ENCODE measurements at regions not wholly inside any gene's neighbourhood (a gene's known extent, or its start where the extent isn't known, plus 50 kb on each side); places are given as distances from the start of the nearest gene placed in this dataset.

DNA sequence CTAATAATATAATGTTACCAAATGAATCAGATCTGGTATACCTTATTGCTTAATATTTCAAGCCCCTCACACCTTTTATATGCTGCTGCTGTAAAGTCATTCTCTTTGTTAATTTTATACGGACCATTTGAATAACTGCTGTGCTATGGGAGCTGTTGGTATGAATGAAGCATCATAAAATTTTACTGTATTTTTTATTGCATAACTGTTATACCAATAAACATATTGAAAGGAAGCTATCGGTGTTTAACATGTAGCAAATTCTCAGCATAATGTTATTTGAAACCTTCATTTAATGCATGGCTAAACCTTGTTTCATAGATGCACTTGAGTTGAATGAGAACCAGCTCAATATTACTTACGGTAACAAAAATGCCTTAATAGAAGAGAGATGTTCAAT, 1040.3 kb downstream of the SOCS6 start:
- Histone ChIP-seq H3K4me1 (no peaks in the 10 kb centered on the region), H4K20me1 (ENCODE audit: low read depth) (no peaks in the 10 kb centered on the region), H3K4me3 (no peak overlapping the region), H3K79me2 (ENCODE audit: low read depth) (no peaks in the 10 kb centered on the region), H3K27ac (no peak overlapping the region), H3K9me3 (ENCODE audit: low read depth) (no peaks in the 10 kb centered on the region), H3K27me3 (no peaks in the 10 kb centered on the region), H2AFZ (replicated peaks) (no peak overlapping the region), H3K4me2 (no peak overlapping the region), H3K9ac (no peak overlapping the region), H3F3A (ENCODE audit: low read depth) (no peaks in the 10 kb centered on the region), H3K36me3 (no peaks in the 10 kb centered on the region)
- Mint-ChIP-seq H3K27ac (no peak overlapping the region), H3K4me1 (no peaks in the 10 kb centered on the region), H3K27me3 (ENCODE audit: insufficient read depth, low read depth) (no peaks in the 10 kb centered on the region), H3K36me3 (no peaks in the 10 kb centered on the region), H3K9me3 (no peaks in the 10 kb centered on the region), H3K4me3 (no peak overlapping the region)
- no peak for DNase-seq (ENCODE audit: low spot score)
- TF ChIP-seq EZH2phosphoT487 (IDR thresholded peaks at IDR 0.05): no peak
- TF ChIP-seq EZH2 (IDR thresholded peaks at IDR 0.05): no peak
- TF ChIP-seq, protein P1, sequence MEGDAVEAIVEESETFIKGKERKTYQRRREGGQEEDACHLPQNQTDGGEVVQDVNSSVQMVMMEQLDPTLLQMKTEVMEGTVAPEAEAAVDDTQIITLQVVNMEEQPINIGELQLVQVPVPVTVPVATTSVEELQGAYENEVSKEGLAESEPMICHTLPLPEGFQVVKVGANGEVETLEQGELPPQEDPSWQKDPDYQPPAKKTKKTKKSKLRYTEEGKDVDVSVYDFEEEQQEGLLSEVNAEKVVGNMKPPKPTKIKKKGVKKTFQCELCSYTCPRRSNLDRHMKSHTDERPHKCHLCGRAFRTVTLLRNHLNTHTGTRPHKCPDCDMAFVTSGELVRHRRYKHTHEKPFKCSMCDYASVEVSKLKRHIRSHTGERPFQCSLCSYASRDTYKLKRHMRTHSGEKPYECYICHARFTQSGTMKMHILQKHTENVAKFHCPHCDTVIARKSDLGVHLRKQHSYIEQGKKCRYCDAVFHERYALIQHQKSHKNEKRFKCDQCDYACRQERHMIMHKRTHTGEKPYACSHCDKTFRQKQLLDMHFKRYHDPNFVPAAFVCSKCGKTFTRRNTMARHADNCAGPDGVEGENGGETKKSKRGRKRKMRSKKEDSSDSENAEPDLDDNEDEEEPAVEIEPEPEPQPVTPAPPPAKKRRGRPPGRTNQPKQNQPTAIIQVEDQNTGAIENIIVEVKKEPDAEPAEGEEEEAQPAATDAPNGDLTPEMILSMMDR (IDR thresholded peaks at IDR 0.05): no peak

DNA sequence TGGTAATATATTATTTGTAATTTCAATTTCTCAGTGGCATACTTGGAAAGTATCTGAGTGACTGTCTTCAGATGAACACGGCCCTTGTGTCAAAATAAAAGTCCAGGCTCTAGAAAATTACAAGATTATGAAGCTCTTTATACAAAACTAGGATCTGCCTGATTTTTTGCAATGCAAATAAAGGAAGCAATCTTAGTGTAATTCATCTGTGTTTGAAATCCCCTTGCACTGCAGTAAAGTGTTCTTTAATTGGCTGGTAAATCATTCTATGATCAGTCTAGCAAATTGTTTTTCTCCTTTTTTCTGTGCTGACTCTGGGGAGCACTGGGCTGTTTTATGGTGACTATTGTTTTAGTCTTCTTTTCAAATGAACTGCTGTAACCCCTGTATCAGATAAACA, 1039.0 kb downstream of the SOCS6 start:
- no peaks in the 10 kb centered on the region for H3K79me2 ChIP-seq (ENCODE audit: low read depth)
- H3K9me3 Mint-ChIP-seq: no peaks in the 10 kb centered on the region
- no peaks in the 10 kb centered on the region for H3K4me1 ChIP-seq
- H2AFZ ChIP-seq (replicated peaks): peak overlapping the region; percentile 26
- H3F3A ChIP-seq (ENCODE audit: low read depth): no peaks in the 10 kb centered on the region
- no peaks in the 10 kb centered on the region for H3K36me3 Mint-ChIP-seq
- no peaks in the 10 kb centered on the region for H3K27me3 ChIP-seq
- no peaks in the 10 kb centered on the region for H3K36me3 ChIP-seq
- no peak overlapping the region for H3K27ac ChIP-seq
- no peak for DNase-seq (ENCODE audit: low spot score)
- H3K27me3 Mint-ChIP-seq (ENCODE audit: insufficient read depth, low read depth): no peaks in the 10 kb centered on the region
- no peak overlapping the region for H3K4me2 ChIP-seq
- no peaks in the 10 kb centered on the region for H3K9me3 ChIP-seq (ENCODE audit: low read depth)
- H3K9ac ChIP-seq: no peak overlapping the region
- H3K4me3 ChIP-seq: no peak overlapping the region
- TF ChIP-seq EZH2 (IDR thresholded peaks at IDR 0.05) (no peak), EZH2phosphoT487 (IDR thresholded peaks at IDR 0.05) (no peak)
- TF ChIP-seq, protein P1 (IDR thresholded peaks at IDR 0.05): no peak
- H3K4me1 Mint-ChIP-seq: no peaks in the 10 kb centered on the region
- H4K20me1 ChIP-seq (ENCODE audit: low read depth): no peaks in the 10 kb centered on the region
- no peak overlapping the region for H3K27ac Mint-ChIP-seq
- H3K4me3 Mint-ChIP-seq: no peak overlapping the region

DNA sequence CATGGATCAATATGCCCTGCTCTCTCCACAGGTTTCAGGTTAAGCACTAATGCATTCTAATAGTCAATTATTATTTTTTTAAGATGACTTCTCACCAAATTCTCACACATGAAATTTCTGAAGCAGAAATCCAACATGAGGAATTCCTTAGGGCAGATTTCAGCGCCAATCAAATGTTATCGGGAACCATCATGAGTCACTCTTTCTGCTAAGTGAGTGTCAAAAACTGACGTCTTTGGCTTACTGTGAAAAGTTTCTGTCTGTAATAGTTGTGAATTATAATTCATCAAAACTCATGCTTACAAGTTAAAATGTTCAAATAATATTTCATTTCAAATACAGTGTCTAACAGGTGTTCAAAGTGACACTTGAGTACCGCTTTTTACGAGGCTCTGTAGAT, 1038.6 kb downstream of the SOCS6 start:
- Histone ChIP-seq H3K36me3 (no peaks in the 10 kb centered on the region), H3K4me1 (no peaks in the 10 kb centered on the region), H4K20me1 (ENCODE audit: low read depth) (no peaks in the 10 kb centered on the region), H3F3A (ENCODE audit: low read depth) (no peaks in the 10 kb centered on the region), H3K27ac (no peak overlapping the region), H2AFZ (replicated peaks) (peak overlapping the region; percentile 26), H3K79me2 (ENCODE audit: low read depth) (no peaks in the 10 kb centered on the region), H3K9me3 (ENCODE audit: low read depth) (no peaks in the 10 kb centered on the region), H3K4me2 (no peak overlapping the region), H3K9ac (no peak overlapping the region), H3K4me3 (no peak overlapping the region), H3K27me3 (no peaks in the 10 kb centered on the region)
- no peak for DNase-seq (ENCODE audit: low spot score)
- TF ChIP-seq, protein P1 (IDR thresholded peaks at IDR 0.05): no peak
- TF ChIP-seq EZH2phosphoT487 (IDR thresholded peaks at IDR 0.05): no peak
- TF ChIP-seq EZH2 (IDR thresholded peaks at IDR 0.05): no peak
- no peaks in the 10 kb centered on the region for H3K27me3 Mint-ChIP-seq (ENCODE audit: insufficient read depth, low read depth)
- H3K36me3 Mint-ChIP-seq: no peaks in the 10 kb centered on the region
- H3K9me3 Mint-ChIP-seq: no peaks in the 10 kb centered on the region
- no peak overlapping the region for H3K27ac Mint-ChIP-seq
- H3K4me1 Mint-ChIP-seq: no peaks in the 10 kb centered on the region
- H3K4me3 Mint-ChIP-seq: no peak overlapping the region

DNA sequence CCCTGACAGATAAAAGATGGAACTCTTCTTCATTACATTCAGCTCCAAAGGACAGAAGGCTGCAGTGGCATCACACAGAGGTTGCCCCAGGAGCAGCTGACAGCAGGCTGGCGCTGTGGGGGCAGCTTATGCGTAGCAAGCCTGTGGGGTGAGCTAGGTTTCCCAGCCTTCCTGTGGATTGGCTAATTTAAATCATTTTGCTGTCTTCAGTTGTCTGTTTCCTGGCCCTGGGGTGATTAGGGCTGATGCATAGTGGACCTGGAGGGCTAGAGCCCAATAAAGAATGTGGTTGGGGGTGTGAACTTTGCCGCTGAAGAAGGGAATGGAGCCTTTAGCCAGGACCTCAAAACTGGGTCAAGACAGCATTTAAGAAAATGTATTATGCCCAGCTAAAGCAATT, 1038.0 kb downstream of the SOCS6 start:
- H3K36me3 Mint-ChIP-seq: no peaks in the 10 kb centered on the region
- no peak overlapping the region for H3K4me3 Mint-ChIP-seq
- no peak for DNase-seq (ENCODE audit: low spot score)
- H3K27me3 ChIP-seq: no peaks in the 10 kb centered on the region
- no peaks in the 10 kb centered on the region for H3K9me3 ChIP-seq (ENCODE audit: low read depth)
- no peaks in the 10 kb centered on the region for H3K36me3 ChIP-seq
- H3K27me3 Mint-ChIP-seq (ENCODE audit: insufficient read depth, low read depth): no peaks in the 10 kb centered on the region
- H3K9ac ChIP-seq: no peak overlapping the region
- no peaks in the 10 kb centered on the region for H3K9me3 Mint-ChIP-seq
- no peaks in the 10 kb centered on the region for H4K20me1 ChIP-seq (ENCODE audit: low read depth)
- H3K4me2 ChIP-seq: no peak overlapping the region
- peak overlapping the region; percentile 68 for H2AFZ ChIP-seq (replicated peaks)
- H3K4me1 ChIP-seq: no peaks in the 10 kb centered on the region
- H3K27ac ChIP-seq: no peak overlapping the region
- no peaks in the 10 kb centered on the region for H3K4me1 Mint-ChIP-seq
- no peaks in the 10 kb centered on the region for H3F3A ChIP-seq (ENCODE audit: low read depth)
- H3K79me2 ChIP-seq (ENCODE audit: low read depth): no peaks in the 10 kb centered on the region
- TF ChIP-seq, protein P1 (IDR thresholded peaks at IDR 0.05): no peak
- TF ChIP-seq EZH2phosphoT487 (IDR thresholded peaks at IDR 0.05): no peak
- no peak for TF ChIP-seq EZH2 (IDR thresholded peaks at IDR 0.05)
- H3K4me3 ChIP-seq: no peak overlapping the region
- no peak overlapping the region for H3K27ac Mint-ChIP-seq
